ENCODE measurements at regions not wholly inside any gene's neighbourhood (a gene's known extent, or its start where the extent isn't known, plus 50 kb on each side); places are given as distances from the start of the nearest gene placed in this dataset.

GRCh38 chr2:239821694-239822075, 203.5 kb downstream of the NDUFA10 start:
- TF ChIP-seq CTCF (conservative IDR thresholded peaks at IDR 0.05 in 1 of 2, IDR thresholded peaks at IDR 0.05 in 1 of 2; ENCODE audit: low read depth in 1 of 2, low read length in 2 of 2), result no peak
- TF ChIP-seq EZH2 (IDR thresholded peaks at IDR 0.05; ENCODE audit: low read length, missing control alignments), result no peak
